ENCODE measurements at regions not wholly inside any gene's neighbourhood (a gene's known extent, or its start where the extent isn't known, plus 50 kb on each side); places are given as distances from the start of the nearest gene placed in this dataset.

DNA sequence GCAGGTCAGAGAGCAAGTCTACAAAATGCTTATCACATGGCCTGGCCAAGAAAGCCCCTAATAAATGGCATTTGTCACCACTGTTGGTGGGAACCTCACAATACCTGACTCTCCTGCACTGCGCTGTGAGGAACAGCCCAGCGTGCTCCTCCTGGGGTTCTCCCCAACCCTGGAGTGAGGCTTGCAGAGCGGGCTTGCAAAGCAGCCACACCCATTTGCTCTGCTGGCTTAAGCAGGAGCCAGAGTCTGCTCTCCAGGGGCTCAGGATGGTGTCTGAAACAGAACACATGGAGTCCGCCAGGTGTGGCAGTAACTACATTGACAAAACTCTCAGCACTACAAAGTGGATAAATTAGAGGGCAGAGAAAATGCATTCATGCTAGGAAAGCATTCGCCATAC is 331.0 kb upstream of the CCL2 start:
- ChIA-PET POLR2A (no interaction called here), CTCF (no interaction called here)
- no peaks in the 10 kb centered on the region for H4K20me1 ChIP-seq (replicated peaks; ENCODE audit: control insufficient read depth, extremely low read depth, insufficient read depth, low read length)
- TF ChIP-seq MYC (IDR thresholded peaks at IDR 0.05; ENCODE audit: low read depth, low read length), result no peak
- no peak for TF ChIP-seq CTCF (IDR thresholded peaks at IDR 0.05; ENCODE audit: extremely low read depth in 1 of 2, insufficient read depth in 1 of 2, low read depth in 1 of 2, low read length in 2 of 2)
- no peak for TF ChIP-seq POLR2A (IDR thresholded peaks at IDR 0.05; ENCODE audit: low read depth, low read length)
- TF ChIP-seq MAX (IDR thresholded peaks at IDR 0.05; ENCODE audit: insufficient read depth, insufficient read length), result no peak
- no peak for TF ChIP-seq POLR2AphosphoS5 (IDR thresholded peaks at IDR 0.05; ENCODE audit: insufficient read depth, low read depth, low read length)
- no peak for TF ChIP-seq GATA2 (IDR thresholded peaks at IDR 0.05; ENCODE audit: insufficient read depth, insufficient read length, low read depth, low read length)
- no peak for TF ChIP-seq FOS (IDR thresholded peaks at IDR 0.05; ENCODE audit: borderline replicate concordance, insufficient read depth, low read length)
- no peak for TF ChIP-seq JUN (IDR thresholded peaks at IDR 0.05; ENCODE audit: borderline replicate concordance, insufficient read depth, insufficient read length, low read depth)
- no peak for TF ChIP-seq EZH2 (IDR thresholded peaks at IDR 0.05; ENCODE audit: borderline replicate concordance, low read depth, low read length, severe bottlenecking)
- intact Hi-C loops (cut with micrococcal nuclease) (loop anchor here (10.0 kb wide), 1 partner anchor 61 kb away; no protein-coding TSS in a partner anchor), dilution Hi-C loops (cut with MboI; ENCODE audit: extremely low pct_ligation_motif_present, low sequenced_read_pairs) (no loop called here)
- no peaks in the 10 kb centered on the region for H3K36me3 ChIP-seq (ENCODE audit: control insufficient read depth in 2 of 2, extremely low read depth in 1 of 2, insufficient read depth in 2 of 2, low read length in 2 of 2)
- H2AFZ ChIP-seq (ENCODE audit: low read depth, low read length), result no peak overlapping the region
- no peaks in the 10 kb centered on the region for H3K27me3 ChIP-seq (ENCODE audit: control insufficient read depth in 2 of 2, insufficient read depth in 2 of 2, low read length in 2 of 2)
- H3K9ac ChIP-seq (replicated peaks; ENCODE audit: extremely low read depth, insufficient read depth, low read length), result no peak overlapping the region
- no peak overlapping the region for H3K4me2 ChIP-seq (ENCODE audit: insufficient read depth, low read length)
- H3K4me3 ChIP-seq (replicated peaks in 1 of 3; ENCODE audit: insufficient read depth in 1 of 3, low read depth in 1 of 3, low read length in 3 of 3), result no peak overlapping the region
- no peaks in the 10 kb centered on the region for H3K79me2 ChIP-seq (ENCODE audit: control insufficient read depth, insufficient read depth, low read length)
- no peaks in the 10 kb centered on the region for H3K9me1 ChIP-seq (replicated peaks; ENCODE audit: control insufficient read depth, extremely low read depth, insufficient read depth, low read length)
- FAIRE-seq (no peak), DNase-seq (ENCODE audit: low read depth, low spot score) (no peak)
- no TSS peak for BruUV-seq (replicated peaks)
- H3K4me1 ChIP-seq (ENCODE audit: control insufficient read depth, extremely low read depth, insufficient read depth, low read length), result no peaks in the 10 kb centered on the region
- no peak overlapping the region for H3K27ac ChIP-seq (ENCODE audit: insufficient read depth, low read depth, low read length)
- no peaks in the 10 kb centered on the region for H3K9me3 ChIP-seq (replicated peaks; ENCODE audit: control insufficient read depth, insufficient read depth, low read length)

All from endothelial cell of umbilical vein (primary cell).